ENCODE measurements at regions not wholly inside any gene's neighbourhood (a gene's known extent, or its start where the extent isn't known, plus 50 kb on each side); places are given as distances from the start of the nearest gene placed in this dataset.
"Not testable (repeated sequence)": the region's sequence is repeated elsewhere in the genome, so short reads cannot be mapped to it uniquely, and the experiment has no call there.

DNA sequence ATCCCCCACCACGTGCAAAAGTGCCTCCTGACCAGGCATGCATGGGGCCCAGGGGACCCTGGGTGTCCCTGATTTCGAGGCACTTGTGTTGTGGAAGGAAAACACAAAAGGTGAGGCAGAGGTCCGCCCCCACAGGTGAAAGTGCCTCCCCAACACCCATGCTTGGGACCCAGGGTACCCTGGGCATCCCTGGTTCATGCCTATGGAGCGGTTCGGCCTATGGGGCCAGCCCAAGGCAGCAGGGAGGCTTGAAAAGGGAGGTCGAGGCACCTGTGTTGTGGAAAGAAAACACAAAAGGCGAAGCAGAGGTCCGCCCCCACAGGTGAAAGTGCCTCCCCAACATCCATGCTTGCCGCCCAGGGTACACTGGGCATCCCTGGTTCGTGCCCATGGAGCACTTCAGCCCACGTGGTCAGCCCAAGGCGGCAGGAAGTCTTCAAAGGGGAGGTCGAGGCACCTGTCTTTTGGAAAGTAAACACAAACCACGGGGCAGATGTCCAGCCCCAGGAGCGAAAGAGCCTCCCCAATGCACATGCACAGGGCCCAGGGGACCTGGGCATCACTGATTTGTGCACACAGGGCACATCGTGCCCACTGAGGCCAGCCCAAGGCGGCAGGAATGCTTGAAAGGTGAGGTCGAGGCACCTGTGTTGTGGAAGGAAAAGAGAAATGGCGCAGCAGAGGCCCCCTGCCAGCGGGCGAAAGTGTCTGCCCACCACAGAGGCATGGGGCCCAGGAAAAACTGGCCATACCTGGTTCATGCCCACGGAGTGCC, 375.5 kb downstream of the ALG10 start:
- no peak for DNase-seq

DNA sequence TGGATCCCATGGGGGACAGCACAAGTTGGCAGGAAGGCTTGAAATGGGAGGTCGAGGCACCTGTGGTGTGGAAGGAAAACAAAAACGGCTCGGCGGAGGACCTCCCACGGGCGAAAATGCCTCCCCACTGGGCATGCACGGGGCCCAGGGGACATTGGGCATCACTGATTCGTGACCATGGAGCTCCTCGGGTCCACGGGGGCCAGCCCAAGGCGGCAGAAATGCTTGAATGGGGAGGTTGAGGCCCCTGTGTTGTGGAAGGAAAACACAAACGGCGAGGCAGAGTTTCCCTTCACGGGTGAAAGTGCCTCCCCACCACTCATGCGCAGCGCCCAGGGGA, 376.0 kb downstream of the ALG10 start:
- DNase-seq = no peak

DNA sequence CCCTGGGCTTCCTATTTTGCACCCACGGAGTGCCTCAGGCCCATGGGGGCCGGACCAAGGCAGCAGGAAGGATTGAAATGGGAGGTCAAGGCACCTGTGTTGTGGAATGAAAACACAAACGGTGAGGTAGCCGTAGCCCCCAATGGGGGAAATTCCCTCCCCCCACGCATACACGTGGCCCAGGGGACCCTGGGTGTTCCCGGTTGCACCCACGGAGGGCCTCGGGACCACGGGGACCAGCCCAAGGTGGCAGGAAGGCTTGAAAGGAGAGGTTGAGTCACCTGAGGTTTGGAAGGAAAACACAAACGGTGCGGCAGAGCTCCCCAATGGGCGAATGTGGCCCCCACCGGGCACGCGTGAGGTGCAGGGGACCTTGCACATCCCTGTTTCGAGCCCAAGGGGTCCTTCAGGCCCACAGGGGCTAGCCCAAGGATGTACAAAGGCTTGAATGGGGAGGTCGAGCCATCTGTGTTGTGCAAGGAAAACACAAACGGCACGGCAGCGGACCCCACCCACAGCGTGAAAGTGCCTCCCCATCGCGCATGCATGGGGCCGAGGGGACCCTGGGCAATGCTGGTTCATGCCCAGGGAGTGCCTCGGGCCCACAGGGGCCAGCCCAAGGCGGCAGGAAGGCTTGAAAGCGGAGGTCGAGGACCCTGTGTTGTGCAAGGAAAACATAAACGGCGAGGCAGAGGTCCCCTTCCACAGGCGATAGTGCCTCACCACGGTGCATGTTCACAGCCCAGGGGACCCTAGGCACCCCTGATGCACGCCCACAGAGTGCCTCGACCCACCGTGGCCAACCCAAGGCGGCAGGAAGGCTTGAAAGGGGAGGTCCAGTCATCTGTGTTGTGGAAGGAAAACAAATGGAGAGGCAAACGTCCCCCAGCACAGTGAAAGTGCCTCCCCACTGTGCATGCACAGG, 376.7 kb downstream of the ALG10 start:
- DNase-seq = no peak

- DNase-seq = no peak
Observed at GRCh38 chr12:34399631-34400410, 377.5 kb downstream of the ALG10 start.

GRCh38 chr12:34400411-34400881, 378.1 kb downstream of the ALG10 start:
- DNase-seq = no peak

- no peak for DNase-seq
Observed at GRCh38 chr12:34400986-34401658, 378.8 kb downstream of the ALG10 start.

GRCh38 chr12:34401659-34402227, 379.4 kb downstream of the ALG10 start:
- DNase-seq = no peak

GRCh38 chr12:34402228-34402898, 380.1 kb downstream of the ALG10 start:
- DNase-seq = no peak

GRCh38 chr12:34402899-34403705, 380.8 kb downstream of the ALG10 start:
- DNase-seq = no peak

GRCh38 chr12:34403706-34404376, 381.5 kb downstream of the ALG10 start:
- no peak for DNase-seq

- no peak for DNase-seq
Observed at GRCh38 chr12:34404377-34405285, 382.3 kb downstream of the ALG10 start.

- DNase-seq = no peak
Observed at GRCh38 chr12:34405286-34406227, 383.3 kb downstream of the ALG10 start.

- DNase-seq = no peak
Observed at GRCh38 chr12:34406228-34406995, 384.1 kb downstream of the ALG10 start.

DNA sequence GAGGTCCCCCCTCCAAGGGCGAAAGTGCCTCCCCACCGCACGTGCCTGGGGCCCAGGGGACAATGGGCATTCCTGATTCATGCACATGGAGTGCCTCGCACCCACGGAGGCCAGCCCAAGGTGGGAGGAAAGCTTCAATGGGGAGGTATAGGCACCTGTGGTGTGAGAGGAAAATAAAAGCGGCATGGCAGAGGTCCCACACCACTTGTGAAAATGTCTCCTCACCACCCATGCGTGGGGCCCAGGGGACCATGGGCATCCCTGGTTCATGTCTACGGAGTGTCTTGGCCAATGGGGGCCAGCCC, 384.7 kb downstream of the ALG10 start:
- no peak for DNase-seq

GRCh38 chr12:34407813-34408212, 385.5 kb downstream of the ALG10 start:
- DNase-seq = no peak

DNA sequence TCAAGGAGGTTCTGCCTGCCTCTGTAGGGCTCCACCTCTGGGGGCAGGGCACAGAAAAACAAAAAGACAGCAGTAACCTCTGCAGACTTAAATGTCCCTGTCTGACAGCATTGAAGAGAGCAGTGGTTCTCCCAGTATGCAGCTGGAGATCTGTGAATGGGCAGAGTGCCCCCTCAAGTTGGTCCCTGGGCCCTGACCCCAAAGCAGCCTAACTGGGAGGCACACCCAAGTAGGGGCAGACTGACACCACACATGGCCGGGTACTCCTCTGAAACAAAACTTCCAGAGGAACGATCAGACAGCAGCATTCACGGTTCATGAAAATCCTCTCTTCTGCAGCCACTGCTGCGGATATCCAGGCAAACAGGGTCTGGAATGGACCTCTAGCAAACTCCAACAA, 409.2 kb downstream of the ALG10 start:
- DNase-seq = not testable (repeated sequence)
